HepG2 (cell line): ENCODE measurements at regions not wholly inside any gene's neighbourhood (a gene's known extent, or its start where the extent isn't known, plus 50 kb on each side); places are given as distances from the start of the nearest gene placed in this dataset.

Experiments
- ATAC-seq: fragments of 200-7000 bp; cut with Tn5 transposase; 3 replicates; pipeline ENCODE4 v1.9.1; 2020; ENCODE audit warnings: mild to moderate bottlenecking, moderate library complexity
- BruUV-seq: library from RNA; stranded (reverse); fragments of 400-500 nt; replicated peaks from 2 replicates; lab custom pipeline; 2021; lab: Mats Ljungman, UMichigan
- CTCF ChIA-PET: fragments of 300-600 bp; formaldehyde crosslinking; extraction: SDS; loops from one replicate; lab custom pipeline; 2021; ENCODE audit warnings: low total read pairs, inconsistent platforms, low intra/inter-chr PET ratio; lab: Yijun Ruan, JAX
- POLR2A ChIA-PET: fragments of 350-600 bp; sonication (Branson Sonifier 250); formaldehyde crosslinking; loops from one replicate; lab custom pipeline; 2020; ENCODE audit warnings: antibody characterized with exemption, inconsistent platforms; lab: Yijun Ruan, JAX
- DNase-seq: peaks from one replicate; pipeline ENCODE4 v3.0.0-alpha.2; 2015; ENCODE audit warnings: low spot score
- FAIRE-seq: peaks from 3 replicates; lab custom pipeline; 2011; peaks lifted over from hg19 to GRCh38; lab: Jason Lieb, UNC
- H2AFZ ChIP-seq: one replicate; pipeline ENCODE4 v1.6.1; 2011; ENCODE audit warnings: low read length, inconsistent platforms
- H3K27ac ChIP-seq: fragments of 300-600 bp; 3 replicates; pipeline ENCODE4 v1.8.0; 2011; ENCODE audit warnings: mixed run types, mild to moderate bottlenecking, mixed read lengths, low read length, inconsistent platforms; ENCODE audit not compliant: insufficient read depth; ENCODE audit errors: extremely low read length
- H3K27me3 ChIP-seq, 2 experiments: fragments of 200-600 bp in 1 of 2; 2 replicates in 1 of 2; 3 replicates in 1 of 2; pipeline versions ENCODE4 v1.6.0 to v1.8.0; 2011; ENCODE audit warnings: low read length in 2 of 2, mild to moderate bottlenecking in 2 of 2, moderate library complexity in 2 of 2, inconsistent platforms in 1 of 2; ENCODE audit not compliant: insufficient read depth in 2 of 2, control insufficient read depth in 1 of 2
- H3K36me3 ChIP-seq, 2 experiments: fragments of 200-600 bp in 1 of 2; replicated peaks in 1 of 2; 2 replicates in 1 of 2; 3 replicates in 1 of 2; pipeline versions ENCODE4 v1.5.1 to v1.8.0; 2011; ENCODE audit warnings: low read length in 2 of 2, inconsistent platforms in 1 of 2; ENCODE audit not compliant: insufficient read depth in 2 of 2, control insufficient read depth in 1 of 2
- H3K4me1 ChIP-seq: 2 replicates; pipeline ENCODE4 v1.5.1; 2012; ENCODE audit warnings: low read length, inconsistent platforms; ENCODE audit not compliant: insufficient read depth
- H3K4me2 ChIP-seq: 2 replicates; pipeline ENCODE4 v1.6.0; 2011; ENCODE audit warnings: low read depth, low read length, inconsistent platforms
- H3K4me3 ChIP-seq, 3 experiments: fragments of 200-600 bp in 1 of 3; sonication (generic), shearing (Covaris generic) in 1 of 3; replicated peaks in 1 of 3; 2 replicates each; pipeline ENCODE4 v1.5.1; 2011 to 2016; ENCODE audit warnings: low read length in 3 of 3, inconsistent platforms in 2 of 3, low read depth in 2 of 3, mild to moderate bottlenecking in 2 of 3, control low read depth in 1 of 3, mixed read lengths in 1 of 3; ENCODE audit not compliant: insufficient read depth in 1 of 3
- H3K79me2 ChIP-seq: one replicate; pipeline ENCODE4 v1.6.1; 2011; ENCODE audit warnings: low read length, inconsistent platforms; ENCODE audit not compliant: insufficient read depth
- H3K9ac ChIP-seq: 2 replicates; pipeline ENCODE4 v1.6.0; 2011; ENCODE audit warnings: mild to moderate bottlenecking, low read depth, low read length, inconsistent platforms; ENCODE audit not compliant: insufficient read depth
- H3K9me3 ChIP-seq: 2 replicates; pipeline ENCODE4 v1.5.1; 2012; ENCODE audit warnings: mild to moderate bottlenecking, low read length
- H4K20me1 ChIP-seq: 2 replicates; pipeline ENCODE4 v1.6.0; 2011; ENCODE audit warnings: inconsistent platforms, mild to moderate bottlenecking, low read length, moderate library complexity; ENCODE audit not compliant: insufficient read depth
- AGO2 ChIP-seq: fragments of 200-400 bp; formaldehyde crosslinking; optimal IDR thresholded peaks from 2 replicates; pipeline ENCODE3; 2017; ENCODE audit warnings: mild to moderate bottlenecking, low read depth, low read length, moderate library complexity
- ETV5 ChIP-seq: IDR thresholded peaks from 2 replicates; pipeline ENCODE4 v1.6.1; 2018; ENCODE audit warnings: missing biosample characterization, missing genetic modification reagents, inconsistent platforms, borderline replicate concordance
- HNRNPK ChIP-seq: fragments of 200-400 bp; formaldehyde crosslinking; IDR thresholded peaks from 2 replicates; pipeline ENCODE4 v1.6.1; 2018; ENCODE audit warnings: low read length, low read depth, moderate library complexity, mild to moderate bottlenecking; ENCODE audit not compliant: poor library complexity, severe bottlenecking
- IRF1 ChIP-seq: sonication (generic); formaldehyde crosslinking; IDR thresholded peaks from 2 replicates; pipeline ENCODE4 v1.4.0; 2020; ENCODE audit warnings: low read depth, mild to moderate bottlenecking, missing genetic modification reagents
- ONECUT2 ChIP-seq: sonication (generic); formaldehyde crosslinking; IDR thresholded peaks from 2 replicates; pipeline ENCODE4 v1.4.0; 2020; ENCODE audit warnings: missing genetic modification reagents
- PAXIP1 ChIP-seq: sonication (generic); formaldehyde crosslinking; conservative IDR thresholded peaks from 2 replicates; pipeline ENCODE4 v1.4.0; 2020; ENCODE audit warnings: mild to moderate bottlenecking, missing genetic modification reagents, moderate library complexity
- PLRG1 ChIP-seq: fragments of 450-650 bp; conservative IDR thresholded peaks from 2 replicates; pipeline ENCODE4 v1.6.1; 2016
- TCF7L2 ChIP-seq: IDR thresholded peaks from 2 replicates; pipeline ENCODE4 v1.6.1; 2011; ENCODE audit warnings: mild to moderate bottlenecking, low read depth, low read length, moderate library complexity
- ZKSCAN8 ChIP-seq: IDR thresholded peaks from 2 replicates; pipeline ENCODE4 v1.6.1; 2016; ENCODE audit warnings: borderline replicate concordance, missing genetic modification reagents, missing compliant biosample characterization
- ZNF274 ChIP-seq: sonication (generic); formaldehyde crosslinking; IDR thresholded peaks from 2 replicates; pipeline ENCODE4 v1.5.1; 2020; ENCODE audit warnings: mild to moderate bottlenecking, missing genetic modification reagents
- ZNF441 ChIP-seq: sonication (generic); formaldehyde crosslinking; IDR thresholded peaks from 2 replicates; pipeline ENCODE4 v1.7.0; 2021; ENCODE audit warnings: missing genetic modification reagents, borderline replicate concordance
- ZNF891 ChIP-seq: sonication (generic); formaldehyde crosslinking; IDR thresholded peaks from 2 replicates; pipeline ENCODE4 v1.5.0; 2020; ENCODE audit warnings: mild to moderate bottlenecking, missing genetic modification reagents
- WGBS: methylation state at CpG from one replicate; pipeline ENCODE4 v1.1.6; 2017; ENCODE audit warnings: low lambda C conversion rate; 5-methylcytosine and 5-hydroxymethylcytosine counted together
- in situ Hi-C: cut with HindIII; loops from 2 replicates; pipeline ENCODE4 v1.10.0; 2017; ENCODE audit warnings: low pct_unique_long_range_greater_than_20kb; ENCODE audit not compliant: extremely low pct_ligation_motif_present
- intact Hi-C: fragments of 100-400 bp; cut with micrococcal nuclease; formaldehyde crosslinking; loops from one replicate; pipeline ENCODE4 v1.10.0; 2022; ENCODE audit not compliant: unreplicated experiment
- TF ChIP-seq, protein P1 (sequence below): sonication (generic); formaldehyde crosslinking; IDR thresholded peaks from 2 replicates; pipeline ENCODE4 v1.5.0; 2020; ENCODE audit warnings: mild to moderate bottlenecking, missing genetic modification reagents

DNA sequence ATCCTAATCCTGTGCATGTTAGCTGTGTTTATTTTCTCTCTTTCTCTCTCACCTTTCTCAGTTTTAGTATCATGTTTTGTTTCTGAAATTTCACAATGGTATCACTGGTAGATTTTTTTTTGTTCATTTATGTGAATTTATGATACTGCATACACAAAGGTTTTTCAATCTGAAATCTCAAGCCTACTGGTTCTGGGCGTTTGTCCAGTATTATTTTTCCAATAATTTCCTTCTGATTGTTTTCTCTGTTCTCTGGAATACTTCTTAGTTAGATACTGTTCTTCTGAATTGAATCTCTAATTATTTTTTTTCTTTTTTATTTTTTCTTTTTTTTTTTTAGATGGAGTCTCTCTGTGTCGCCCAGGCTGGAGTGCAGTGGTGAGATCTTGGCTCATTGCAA lies 96.2 kb upstream of the TMEM72 start (continued):
- TF ChIP-seq, protein P1, sequence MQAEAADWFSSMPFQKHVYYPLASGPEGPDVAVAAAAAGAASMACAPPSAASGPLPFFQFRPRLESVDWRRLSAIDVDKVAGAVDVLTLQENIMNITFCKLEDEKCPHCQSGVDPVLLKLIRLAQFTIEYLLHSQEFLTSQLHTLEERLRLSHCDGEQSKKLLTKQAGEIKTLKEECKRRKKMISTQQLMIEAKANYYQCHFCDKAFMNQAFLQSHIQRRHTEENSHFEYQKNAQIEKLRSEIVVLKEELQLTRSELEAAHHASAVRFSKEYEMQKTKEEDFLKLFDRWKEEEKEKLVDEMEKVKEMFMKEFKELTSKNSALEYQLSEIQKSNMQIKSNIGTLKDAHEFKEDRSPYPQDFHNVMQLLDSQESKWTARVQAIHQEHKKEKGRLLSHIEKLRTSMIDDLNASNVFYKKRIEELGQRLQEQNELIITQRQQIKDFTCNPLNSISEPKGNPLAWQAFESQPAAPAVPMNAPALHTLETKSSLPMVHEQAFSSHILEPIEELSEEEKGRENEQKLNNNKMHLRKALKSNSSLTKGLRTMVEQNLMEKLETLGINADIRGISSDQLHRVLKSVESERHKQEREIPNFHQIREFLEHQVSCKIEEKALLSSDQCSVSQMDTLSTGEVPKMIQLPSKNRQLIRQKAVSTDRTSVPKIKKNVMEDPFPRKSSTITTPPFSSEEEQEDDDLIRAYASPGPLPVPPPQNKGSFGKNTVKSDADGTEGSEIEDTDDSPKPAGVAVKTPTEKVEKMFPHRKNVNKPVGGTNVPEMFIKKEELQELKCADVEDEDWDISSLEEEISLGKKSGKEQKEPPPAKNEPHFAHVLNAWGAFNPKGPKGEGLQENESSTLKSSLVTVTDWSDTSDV (CRISPR knock-in tag): no peak
- TF ChIP-seq, all 625 proteins: peak for 0

DNA sequence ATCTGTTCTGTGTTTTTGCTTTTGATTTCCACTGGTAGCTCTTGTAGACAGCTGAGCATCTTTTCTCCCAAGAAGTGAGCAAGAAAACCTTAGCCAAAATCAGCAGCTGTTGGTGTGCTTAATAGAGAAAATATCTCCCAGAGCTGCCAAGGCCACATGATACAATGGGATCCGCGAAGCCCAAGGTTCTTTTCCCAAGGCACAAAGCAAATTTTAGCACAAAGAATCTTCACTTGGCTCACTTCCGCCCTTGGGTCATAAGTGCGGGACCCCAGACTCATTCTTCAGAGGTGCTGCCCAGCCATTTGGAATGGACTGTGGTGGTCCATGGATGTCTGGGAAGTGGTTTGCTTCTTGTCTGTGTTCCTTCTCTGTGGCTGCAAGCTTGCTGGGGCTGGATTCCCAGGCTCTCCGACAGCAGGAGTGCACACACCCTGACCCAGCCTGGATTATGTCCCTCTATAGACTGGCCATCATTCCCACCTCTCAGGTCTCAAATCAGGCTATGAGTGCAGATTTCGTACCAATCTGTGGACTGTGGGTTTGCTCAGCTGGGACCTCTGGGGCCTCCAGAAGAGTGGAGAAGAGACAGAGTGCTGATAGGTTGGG lies 93.0 kb upstream of the TMEM72 start:
- no peak for DNase-seq
- ATAC-seq: no peak
- H4K20me1 ChIP-seq: no peaks in the 10 kb centered on the region
- no peak overlapping the region for H3K4me3 ChIP-seq
- BruUV-seq: no TSS peak
- H3K27me3 ChIP-seq: no peaks in the 10 kb centered on the region
- ChIA-PET CTCF (no interaction called here), POLR2A (no interaction called here)
- no peak for FAIRE-seq
- no peak overlapping the region for H3K9ac ChIP-seq
- in situ Hi-C loops: no loop called here
- H3K27ac ChIP-seq: no peak overlapping the region
- WGBS: 85% methylated on average over 4 of the region's 6 CpGs
- no peaks in the 10 kb centered on the region for H3K79me2 ChIP-seq
- H3K9me3 ChIP-seq: no peaks in the 10 kb centered on the region
- TF ChIP-seq PLRG1: no peak
- TF ChIP-seq ZNF441 (CRISPR knock-in tag): no peak
- TF ChIP-seq ONECUT2 (CRISPR knock-in tag): no peak
- TF ChIP-seq ZNF274 (CRISPR knock-in tag): no peak
- no peak for TF ChIP-seq ZNF891
- no peak for TF ChIP-seq PAXIP1 (CRISPR knock-in tag)
- no peak for TF ChIP-seq HNRNPK
- no peak for TF ChIP-seq TCF7L2
- TF ChIP-seq AGO2: no peak
- no peak for TF ChIP-seq ZKSCAN8 (CRISPR knock-in tag)
- TF ChIP-seq IRF1 (CRISPR knock-in tag): no peak
- no peak for TF ChIP-seq ETV5 (CRISPR knock-in tag)
- no peak overlapping the region for H2AFZ ChIP-seq
- H3K36me3 ChIP-seq: no peaks in the 10 kb centered on the region
- H3K4me2 ChIP-seq: no peak overlapping the region
- peaks cover 13% of the 10 kb centered on the region for H3K4me1 ChIP-seq
- intact Hi-C loops: no loop called here
